Fibroblast of lung (primary cell): ENCODE measurements at regions not wholly inside any gene's neighbourhood (a gene's known extent, or its start where the extent isn't known, plus 50 kb on each side); places are given as distances from the start of the nearest gene placed in this dataset.

Experiments used
- DNase-seq, 2 donors: peaks; one replicate each; pipeline versions ENCODE4 v3.0.0 to v3.0.0-alpha.2; 2010; ENCODE audit warnings: low read depth in 2 of 2
- H2AFZ ChIP-seq: 2 replicates; pipeline ENCODE4 v1.5.1; 2012; ENCODE audit warnings: low read length, control low read depth, inconsistent platforms
- H3K27ac ChIP-seq: 2 replicates; pipeline ENCODE4 v1.5.1; 2011; ENCODE audit warnings: low read length, control low read depth; ENCODE audit not compliant: insufficient read depth
- H3K27me3 ChIP-seq: 2 replicates; pipeline ENCODE4 v1.5.1; 2011; ENCODE audit warnings: mild to moderate bottlenecking, low read length; ENCODE audit not compliant: control insufficient read depth, insufficient read depth
- H3K36me3 ChIP-seq: 2 replicates; pipeline ENCODE4 v1.5.1; 2011; ENCODE audit warnings: low read length; ENCODE audit not compliant: control insufficient read depth, insufficient read depth
- H3K4me1 ChIP-seq: 2 replicates; pipeline ENCODE4 v1.5.1; 2011; ENCODE audit warnings: low read length; ENCODE audit not compliant: control insufficient read depth, insufficient read depth; ENCODE audit errors: extremely low read depth
- H3K4me2 ChIP-seq: 2 replicates; pipeline ENCODE4 v1.5.1; 2011; ENCODE audit warnings: low read length, control low read depth; ENCODE audit not compliant: insufficient read depth; ENCODE audit errors: extremely low read depth
- H3K4me3 ChIP-seq, 4 experiments: fragments of 200-600 bp in 1 of 4; sonication (generic) in 1 of 4; replicated peaks in 1 of 4; 2 replicates each; pipeline ENCODE4 v1.5.1; 2011 to 2016; ENCODE audit warnings: low read length in 4 of 4, low read depth in 3 of 4, mild to moderate bottlenecking in 3 of 4, control low read depth in 2 of 4, inconsistent platforms in 1 of 4, mixed read lengths in 1 of 4; ENCODE audit not compliant: insufficient read depth in 1 of 4; ENCODE audit errors: control extremely low read depth in 1 of 4
- H3K79me2 ChIP-seq: 2 replicates; pipeline ENCODE4 v1.5.1; 2012; ENCODE audit warnings: mild to moderate bottlenecking, low read length, inconsistent platforms; ENCODE audit not compliant: control insufficient read depth, insufficient read depth
- H3K9ac ChIP-seq: 2 replicates; pipeline ENCODE4 v1.5.1; 2011; ENCODE audit warnings: mild to moderate bottlenecking, low read length, control low read depth; ENCODE audit not compliant: insufficient read depth
- H3K9me3 ChIP-seq: 2 replicates; pipeline ENCODE4 v1.5.1; 2012; ENCODE audit warnings: low read depth, low read length; ENCODE audit not compliant: control insufficient read depth, insufficient read depth
- H4K20me1 ChIP-seq: 2 replicates; pipeline ENCODE4 v1.5.1; 2011; ENCODE audit warnings: low read length; ENCODE audit not compliant: control insufficient read depth, insufficient read depth; ENCODE audit errors: extremely low read depth
- CTCF ChIP-seq, 2 donors: IDR thresholded peaks in 1 of 2; conservative IDR thresholded peaks in 1 of 2; 1 replicate in 1 of 2; 2 replicates in 1 of 2; pipeline ENCODE4 v1.5.1; 2011 to 2012; ENCODE audit warnings: low read length in 2 of 2, control low read depth in 1 of 2, inconsistent platforms in 1 of 2, low read depth in 1 of 2, mild to moderate bottlenecking in 1 of 2
- EZH2 ChIP-seq: IDR thresholded peaks from 2 replicates; pipeline ENCODE4 v1.5.1; 2012; ENCODE audit warnings: low read length, control low read depth, mild to moderate bottlenecking; ENCODE audit errors: missing control alignments

- Histone ChIP-seq H3K9ac (no peak overlapping the region), H3K79me2 (no peaks in the 10 kb centered on the region), H2AFZ (no peak overlapping the region), H3K27ac (no peak overlapping the region), H3K4me2 (no peak overlapping the region), H3K9me3 (no peaks in the 10 kb centered on the region), H3K4me3 (no peak overlapping the region), H4K20me1 (no peaks in the 10 kb centered on the region), H3K36me3 (no peaks in the 10 kb centered on the region), H3K4me1 (no peaks in the 10 kb centered on the region), H3K27me3 (no peaks in the 10 kb centered on the region)
- TF ChIP-seq EZH2 (no peak), CTCF (conservative IDR thresholded peaks at IDR 0.05 in 1 of 2, IDR thresholded peaks at IDR 0.05 in 1 of 2; ENCODE audit: low read depth in 1 of 2, low read length in 2 of 2) (no peak)
- DNase-seq, result no peak
Observed at GRCh38 chr5:168008555-168008954, 282.9 kb upstream of the WWC1 start.

GRCh38 chr5:168011096-168011495 lies 280.3 kb upstream of the WWC1 start:
- no peak overlapping the region for H3K4me3 ChIP-seq
- no peaks in the 10 kb centered on the region for H3K27me3 ChIP-seq
- H2AFZ ChIP-seq, result no peak overlapping the region
- H3K4me2 ChIP-seq, result no peak overlapping the region
- H3K79me2 ChIP-seq, result no peaks in the 10 kb centered on the region
- no peaks in the 10 kb centered on the region for H3K9me3 ChIP-seq
- DNase-seq, result no peak
- no peaks in the 10 kb centered on the region for H3K36me3 ChIP-seq
- H3K4me1 ChIP-seq, result no peaks in the 10 kb centered on the region
- no peaks in the 10 kb centered on the region for H4K20me1 ChIP-seq
- TF ChIP-seq EZH2 (no peak), CTCF (conservative IDR thresholded peaks at IDR 0.05 in 1 of 2, IDR thresholded peaks at IDR 0.05 in 1 of 2; ENCODE audit: low read depth in 1 of 2, low read length in 2 of 2) (no peak)
- no peak overlapping the region for H3K27ac ChIP-seq
- H3K9ac ChIP-seq, result no peak overlapping the region

GRCh38 chr5:168012006-168012405 lies 279.4 kb upstream of the WWC1 start:
- Histone ChIP-seq H3K4me1 (no peaks in the 10 kb centered on the region), H3K9ac (no peak overlapping the region)

More at GRCh38 chr5:168012006-168012405, 279.4 kb upstream of the WWC1 start:
- H3K36me3 ChIP-seq, result no peaks in the 10 kb centered on the region
- no peaks in the 10 kb centered on the region for H3K79me2 ChIP-seq
- no peaks in the 10 kb centered on the region for H3K27me3 ChIP-seq
- H3K4me3 ChIP-seq, result no peak overlapping the region
- no peak for TF ChIP-seq EZH2
- TF ChIP-seq CTCF (conservative IDR thresholded peaks at IDR 0.05 in 1 of 2, IDR thresholded peaks at IDR 0.05 in 1 of 2; ENCODE audit: low read depth in 1 of 2, low read length in 2 of 2), result no peak
- H3K9me3 ChIP-seq, result no peaks in the 10 kb centered on the region
- no peak overlapping the region for H2AFZ ChIP-seq
- H3K27ac ChIP-seq, result no peak overlapping the region
- no peaks in the 10 kb centered on the region for H4K20me1 ChIP-seq
- no peak overlapping the region for H3K4me2 ChIP-seq
- no peak for DNase-seq
